ENCODE measurements at regions not wholly inside any gene's neighbourhood (a gene's known extent, or its start where the extent isn't known, plus 50 kb on each side); places are given as distances from the start of the nearest gene placed in this dataset.

DNA sequence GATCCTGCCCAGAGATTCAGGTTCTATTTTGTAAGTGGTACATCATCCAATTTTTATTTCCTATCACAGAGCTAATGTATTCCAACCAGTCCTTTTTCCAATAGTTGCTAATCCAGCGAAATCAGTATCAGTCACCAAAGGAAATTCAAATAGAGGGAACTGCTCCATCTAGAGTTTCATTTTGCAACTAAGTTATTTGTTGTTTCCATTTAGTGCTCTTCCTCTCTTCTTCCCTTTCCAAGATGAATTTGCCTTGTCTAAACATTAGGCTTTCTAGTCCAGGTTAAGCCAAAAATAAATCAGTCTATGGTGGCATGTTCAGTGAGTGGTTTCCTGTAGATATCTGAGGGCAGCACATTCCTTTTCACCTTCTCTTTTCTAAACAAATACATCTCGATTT lies 79.8 kb upstream of the SPATA31D4 start:
- ATAC-seq (no peak), DNase-seq (ENCODE audit: low spot score) (no peak)
- Mint-ChIP-seq H3K4me1 (peaks cover 11% of the 10 kb centered on the region), H3K36me3 (no peaks in the 10 kb centered on the region), H3K27ac (no peak overlapping the region), H3K9me3 (no peaks in the 10 kb centered on the region), H3K4me3 (no peak overlapping the region), H3K27me3 (ENCODE audit: low read depth) (no peaks in the 10 kb centered on the region)
- ChIA-PET POLR2A (no interaction called here), CTCF (interaction anchor here (0.7 to 1.4 kb wide), 2 partner anchors 9 to 22 kb away, joined by 3 to 4 read pairs; no protein-coding TSS in a partner anchor)
- TF ChIP-seq ZNF232 (CRISPR knock-in tag; IDR thresholded peaks at IDR 0.05) (no peak), ZNF423 (CRISPR knock-in tag; IDR thresholded peaks at IDR 0.05) (no peak), CREB1 (CRISPR knock-in tag; IDR thresholded peaks at IDR 0.05) (no peak), GTF2I (CRISPR knock-in tag; conservative IDR thresholded peaks at IDR 0.05) (no peak), SMAD3 (CRISPR knock-in tag; IDR thresholded peaks at IDR 0.05; ENCODE audit: borderline replicate concordance) (no peak), TP53 (CRISPR knock-in tag; IDR thresholded peaks at IDR 0.05) (no peak), SOX15 (CRISPR knock-in tag; IDR thresholded peaks at IDR 0.05) (no peak), FOXJ3 (CRISPR knock-in tag; IDR thresholded peaks at IDR 0.05; ENCODE audit: borderline replicate concordance) (no peak)
- TF ChIP-seq, protein P1, sequence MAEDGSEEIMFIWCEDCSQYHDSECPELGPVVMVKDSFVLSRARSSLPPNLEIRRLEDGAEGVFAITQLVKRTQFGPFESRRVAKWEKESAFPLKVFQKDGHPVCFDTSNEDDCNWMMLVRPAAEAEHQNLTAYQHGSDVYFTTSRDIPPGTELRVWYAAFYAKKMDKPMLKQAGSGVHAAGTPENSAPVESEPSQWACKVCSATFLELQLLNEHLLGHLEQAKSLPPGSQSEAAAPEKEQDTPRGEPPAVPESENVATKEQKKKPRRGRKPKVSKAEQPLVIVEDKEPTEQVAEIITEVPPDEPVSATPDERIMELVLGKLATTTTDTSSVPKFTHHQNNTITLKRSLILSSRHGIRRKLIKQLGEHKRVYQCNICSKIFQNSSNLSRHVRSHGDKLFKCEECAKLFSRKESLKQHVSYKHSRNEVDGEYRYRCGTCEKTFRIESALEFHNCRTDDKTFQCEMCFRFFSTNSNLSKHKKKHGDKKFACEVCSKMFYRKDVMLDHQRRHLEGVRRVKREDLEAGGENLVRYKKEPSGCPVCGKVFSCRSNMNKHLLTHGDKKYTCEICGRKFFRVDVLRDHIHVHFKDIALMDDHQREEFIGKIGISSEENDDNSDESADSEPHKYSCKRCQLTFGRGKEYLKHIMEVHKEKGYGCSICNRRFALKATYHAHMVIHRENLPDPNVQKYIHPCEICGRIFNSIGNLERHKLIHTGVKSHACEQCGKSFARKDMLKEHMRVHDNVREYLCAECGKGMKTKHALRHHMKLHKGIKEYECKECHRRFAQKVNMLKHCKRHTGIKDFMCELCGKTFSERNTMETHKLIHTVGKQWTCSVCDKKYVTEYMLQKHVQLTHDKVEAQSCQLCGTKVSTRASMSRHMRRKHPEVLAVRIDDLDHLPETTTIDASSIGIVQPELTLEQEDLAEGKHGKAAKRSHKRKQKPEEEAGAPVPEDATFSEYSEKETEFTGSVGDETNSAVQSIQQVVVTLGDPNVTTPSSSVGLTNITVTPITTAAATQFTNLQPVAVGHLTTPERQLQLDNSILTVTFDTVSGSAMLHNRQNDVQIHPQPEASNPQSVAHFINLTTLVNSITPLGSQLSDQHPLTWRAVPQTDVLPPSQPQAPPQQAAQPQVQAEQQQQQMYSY (CRISPR knock-in tag; IDR thresholded peaks at IDR 0.05): no peak
- TF ChIP-seq, protein P2, sequence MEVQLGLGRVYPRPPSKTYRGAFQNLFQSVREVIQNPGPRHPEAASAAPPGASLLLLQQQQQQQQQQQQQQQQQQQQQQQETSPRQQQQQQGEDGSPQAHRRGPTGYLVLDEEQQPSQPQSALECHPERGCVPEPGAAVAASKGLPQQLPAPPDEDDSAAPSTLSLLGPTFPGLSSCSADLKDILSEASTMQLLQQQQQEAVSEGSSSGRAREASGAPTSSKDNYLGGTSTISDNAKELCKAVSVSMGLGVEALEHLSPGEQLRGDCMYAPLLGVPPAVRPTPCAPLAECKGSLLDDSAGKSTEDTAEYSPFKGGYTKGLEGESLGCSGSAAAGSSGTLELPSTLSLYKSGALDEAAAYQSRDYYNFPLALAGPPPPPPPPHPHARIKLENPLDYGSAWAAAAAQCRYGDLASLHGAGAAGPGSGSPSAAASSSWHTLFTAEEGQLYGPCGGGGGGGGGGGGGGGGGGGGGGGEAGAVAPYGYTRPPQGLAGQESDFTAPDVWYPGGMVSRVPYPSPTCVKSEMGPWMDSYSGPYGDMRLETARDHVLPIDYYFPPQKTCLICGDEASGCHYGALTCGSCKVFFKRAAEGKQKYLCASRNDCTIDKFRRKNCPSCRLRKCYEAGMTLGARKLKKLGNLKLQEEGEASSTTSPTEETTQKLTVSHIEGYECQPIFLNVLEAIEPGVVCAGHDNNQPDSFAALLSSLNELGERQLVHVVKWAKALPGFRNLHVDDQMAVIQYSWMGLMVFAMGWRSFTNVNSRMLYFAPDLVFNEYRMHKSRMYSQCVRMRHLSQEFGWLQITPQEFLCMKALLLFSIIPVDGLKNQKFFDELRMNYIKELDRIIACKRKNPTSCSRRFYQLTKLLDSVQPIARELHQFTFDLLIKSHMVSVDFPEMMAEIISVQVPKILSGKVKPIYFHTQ (CRISPR knock-in tag; IDR thresholded peaks at IDR 0.05): no peak

DNA sequence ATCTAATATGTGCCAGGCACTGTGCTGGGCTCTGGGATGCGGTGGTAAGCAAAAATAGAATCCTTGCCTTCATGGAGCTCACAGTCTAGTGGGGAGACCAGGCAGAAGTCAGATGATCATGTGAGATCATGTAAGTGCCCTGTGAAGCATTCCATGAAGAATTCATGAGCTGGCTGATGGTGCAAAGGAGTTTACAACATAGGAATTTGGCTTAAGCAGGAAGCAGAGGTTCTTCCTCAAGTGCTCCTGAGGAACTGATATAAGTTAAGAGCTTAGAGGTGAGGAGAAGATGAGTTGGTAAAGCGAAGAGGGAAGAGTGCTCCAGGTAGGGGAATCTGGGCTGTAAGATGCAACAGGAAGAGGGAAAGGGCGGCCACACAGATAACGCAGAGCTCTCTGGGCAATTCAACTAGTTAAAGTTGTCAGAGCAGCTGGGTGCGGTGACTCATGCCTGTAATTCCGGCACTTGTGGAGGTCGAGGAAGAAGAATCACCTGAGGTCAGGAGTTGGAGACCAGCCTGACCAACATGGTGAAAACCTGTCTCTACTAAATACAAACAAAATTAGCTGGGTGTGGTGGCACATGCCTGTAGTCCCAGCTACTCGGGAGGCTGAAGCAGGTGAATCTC lies 78.5 kb upstream of the SPATA31D4 start:
- ATAC-seq (no peak), DNase-seq (ENCODE audit: low spot score) (no peak)
- Mint-ChIP-seq H3K9me3 (no peaks in the 10 kb centered on the region), H3K27me3 (ENCODE audit: low read depth) (no peaks in the 10 kb centered on the region), H3K4me1 (no peaks in the 10 kb centered on the region), H3K4me3 (no peak overlapping the region), H3K27ac (no peak overlapping the region), H3K36me3 (no peaks in the 10 kb centered on the region)
- ChIA-PET CTCF (no interaction called here), POLR2A (no interaction called here)
- TF ChIP-seq, protein P3, sequence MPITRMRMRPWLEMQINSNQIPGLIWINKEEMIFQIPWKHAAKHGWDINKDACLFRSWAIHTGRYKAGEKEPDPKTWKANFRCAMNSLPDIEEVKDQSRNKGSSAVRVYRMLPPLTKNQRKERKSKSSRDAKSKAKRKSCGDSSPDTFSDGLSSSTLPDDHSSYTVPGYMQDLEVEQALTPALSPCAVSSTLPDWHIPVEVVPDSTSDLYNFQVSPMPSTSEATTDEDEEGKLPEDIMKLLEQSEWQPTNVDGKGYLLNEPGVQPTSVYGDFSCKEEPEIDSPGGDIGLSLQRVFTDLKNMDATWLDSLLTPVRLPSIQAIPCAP (CRISPR knock-in tag; IDR thresholded peaks at IDR 0.05): no peak
- TF ChIP-seq ZNF317 (CRISPR knock-in tag; IDR thresholded peaks at IDR 0.05; ENCODE audit: borderline replicate concordance, low read depth) (no peak), ZNF396 (CRISPR knock-in tag; IDR thresholded peaks at IDR 0.05; ENCODE audit: borderline replicate concordance) (no peak), TP53 (CRISPR knock-in tag; IDR thresholded peaks at IDR 0.05) (no peak), ZNF263 (CRISPR knock-in tag; IDR thresholded peaks at IDR 0.05; ENCODE audit: low read depth) (no peak), ZNF416 (CRISPR knock-in tag; IDR thresholded peaks at IDR 0.05) (no peak), NFYB (CRISPR knock-in tag; conservative IDR thresholded peaks at IDR 0.05; ENCODE audit: low read depth) (no peak), SMAD3 (CRISPR knock-in tag; IDR thresholded peaks at IDR 0.05; ENCODE audit: borderline replicate concordance) (no peak)
- TF ChIP-seq, protein P4, sequence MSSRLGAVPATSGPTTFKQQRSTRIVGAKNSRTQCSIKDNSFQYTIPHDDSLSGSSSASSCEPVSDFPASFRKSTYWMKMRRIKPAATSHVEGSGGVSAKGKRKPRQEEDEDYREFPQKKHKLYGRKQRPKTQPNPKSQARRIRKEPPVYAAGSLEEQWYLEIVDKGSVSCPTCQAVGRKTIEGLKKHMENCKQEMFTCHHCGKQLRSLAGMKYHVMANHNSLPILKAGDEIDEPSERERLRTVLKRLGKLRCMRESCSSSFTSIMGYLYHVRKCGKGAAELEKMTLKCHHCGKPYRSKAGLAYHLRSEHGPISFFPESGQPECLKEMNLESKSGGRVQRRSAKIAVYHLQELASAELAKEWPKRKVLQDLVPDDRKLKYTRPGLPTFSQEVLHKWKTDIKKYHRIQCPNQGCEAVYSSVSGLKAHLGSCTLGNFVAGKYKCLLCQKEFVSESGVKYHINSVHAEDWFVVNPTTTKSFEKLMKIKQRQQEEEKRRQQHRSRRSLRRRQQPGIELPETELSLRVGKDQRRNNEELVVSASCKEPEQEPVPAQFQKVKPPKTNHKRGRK (CRISPR knock-in tag; IDR thresholded peaks at IDR 0.05; ENCODE audit: borderline replicate concordance): no peak
- TF ChIP-seq, protein P5, sequence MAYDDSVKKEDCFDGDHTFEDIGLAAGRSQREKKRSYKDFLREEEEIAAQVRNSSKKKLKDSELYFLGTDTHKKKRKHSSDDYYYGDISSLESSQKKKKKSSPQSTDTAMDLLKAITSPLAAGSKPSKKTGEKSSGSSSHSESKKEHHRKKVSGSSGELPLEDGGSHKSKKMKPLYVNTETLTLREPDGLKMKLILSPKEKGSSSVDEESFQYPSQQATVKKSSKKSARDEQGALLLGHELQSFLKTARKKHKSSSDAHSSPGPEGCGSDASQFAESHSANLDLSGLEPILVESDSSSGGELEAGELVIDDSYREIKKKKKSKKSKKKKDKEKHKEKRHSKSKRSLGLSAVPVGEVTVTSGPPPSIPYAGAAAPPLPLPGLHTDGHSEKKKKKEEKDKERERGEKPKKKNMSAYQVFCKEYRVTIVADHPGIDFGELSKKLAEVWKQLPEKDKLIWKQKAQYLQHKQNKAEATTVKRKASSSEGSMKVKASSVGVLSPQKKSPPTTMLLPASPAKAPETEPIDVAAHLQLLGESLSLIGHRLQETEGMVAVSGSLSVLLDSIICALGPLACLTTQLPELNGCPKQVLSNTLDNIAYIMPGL (CRISPR knock-in tag; IDR thresholded peaks at IDR 0.05): no peak

Measured in WTC11 (cell line).